H1 (cell line): ENCODE measurements at regions not wholly inside any gene's neighbourhood (a gene's known extent, or its start where the extent isn't known, plus 50 kb on each side); places are given as distances from the start of the nearest gene placed in this dataset.

Experiments used
- ASH2L ChIP-seq: fragments of 200-600, 300-600 bp; sonication (generic); IDR thresholded peaks from one replicate; pipeline ENCODE4 v1.7.1; 2017; ENCODE audit warnings: low read length
- CHD1 ChIP-seq: IDR thresholded peaks from 2 replicates; pipeline ENCODE4 v1.6.1; 2012; ENCODE audit warnings: low read depth, low read length, improper control_type of control experiment
- POLR2A ChIP-seq, 2 experiments: IDR thresholded peaks; 1 replicate in 1 of 2; 2 replicates in 1 of 2; pipeline ENCODE4 v1.6.1; 2011; ENCODE audit warnings: low read depth in 2 of 2, low read length in 2 of 2, mild to moderate bottlenecking in 2 of 2; ENCODE audit errors: control extremely low read depth in 1 of 2

- TF ChIP-seq ASH2L (no peak), CHD1 (no peak), POLR2A (IDR thresholded peaks at IDR 0.05; ENCODE audit: control extremely low read depth in 1 of 2, low read depth in 2 of 2, low read length in 2 of 2) (no peak)
- TF ChIP-seq, all 59 proteins: peak for 0
These were observed 1381.5 kb downstream of the SLITRK5 start (continued) for GRCh38 chr13:89052699-89053098.
